Muscle of back (tissue), 3 donors: ENCODE measurements at regions not wholly inside any gene's neighbourhood (a gene's known extent, or its start where the extent isn't known, plus 50 kb on each side); places are given as distances from the start of the nearest gene placed in this dataset.

Source experiments
- DNase-seq, 3 donors: peaks; one replicate each; pipeline versions ENCODE4 v3.0.0 to v3.0.0-alpha.2; 2013

- DNase-seq: no peak
These were observed 62.3 kb upstream of the DAPL1 start for GRCh38 chr2:158732573-158733429.

- no peak for DNase-seq
These were observed 61.7 kb upstream of the DAPL1 start for GRCh38 chr2:158733430-158733755.

GRCh38 chr2:158734442-158734841, 60.7 kb upstream of the DAPL1 start:
- no peak for DNase-seq

GRCh38 chr2:158735822-158736580, 59.1 kb upstream of the DAPL1 start:
- DNase-seq: no peak

GRCh38 chr2:158738363-158738762, 56.8 kb upstream of the DAPL1 start:
- DNase-seq: no peak

GRCh38 chr2:158740127-158740526, 55.0 kb upstream of the DAPL1 start:
- no peak for DNase-seq

- peak in 2 of 3 donors; percentile 46 to 62 for DNase-seq
These were observed 54.5 kb upstream of the DAPL1 start for GRCh38 chr2:158740621-158741020.

GRCh38 chr2:158741625-158742024, 53.5 kb upstream of the DAPL1 start:
- DNase-seq: no peak

GRCh38 chr2:158742536-158742935, 52.6 kb upstream of the DAPL1 start:
- no peak for DNase-seq

- DNase-seq: no peak
These were observed 51.7 kb upstream of the DAPL1 start for GRCh38 chr2:158743466-158743865.

GRCh38 chr2:158743879-158744278, 51.2 kb upstream of the DAPL1 start:
- no peak for DNase-seq

- DNase-seq: peak; percentile 58 to 85 (median 75)
These were observed 49.9 kb upstream of the DAPL1 start for GRCh38 chr2:158745067-158745865.
